SU-DHL-6 (cell line): ENCODE measurements at regions not wholly inside any gene's neighbourhood (a gene's known extent, or its start where the extent isn't known, plus 50 kb on each side); places are given as distances from the start of the nearest gene placed in this dataset.

Experiments
- CTCF ChIP-seq: fragments of 200-600 bp; sonication (generic); IDR thresholded peaks from one replicate; pipeline ENCODE4 v1.5.1; 2017; ENCODE audit warnings: antibody characterized with exemption, mild to moderate bottlenecking, low read length, moderate library complexity; ENCODE audit not compliant: insufficient read depth, poor library complexity, severe bottlenecking
- EZH2phosphoT487 ChIP-seq: fragments of 200-600 bp; sonication (generic), shearing (Covaris generic); conservative IDR thresholded peaks from 2 replicates; pipeline ENCODE4 v1.6.1; 2018; ENCODE audit warnings: mild to moderate bottlenecking, antibody characterized with exemption, low read length, moderate library complexity, mixed read lengths

- no peak for TF ChIP-seq CTCF
- TF ChIP-seq EZH2phosphoT487 = no peak
Observed at GRCh38 chr5:56466136-56466816, 233.1 kb upstream of the ANKRD55 start.
